KMS-11 (cell line): ENCODE measurements at regions not wholly inside any gene's neighbourhood (a gene's known extent, or its start where the extent isn't known, plus 50 kb on each side); places are given as distances from the start of the nearest gene placed in this dataset.

ENCODE experiments used
- H2AFZ ChIP-seq: fragments of 200-600 bp; sonication (generic); 2 replicates; pipeline ENCODE4 v1.6.1; 2016; ENCODE audit warnings: antibody characterized with exemption, mixed run types, low read depth
- H3K27ac ChIP-seq: fragments of 200-600 bp; sonication (generic); 2 replicates; pipeline ENCODE4 v1.6.1; 2016; ENCODE audit warnings: mild to moderate bottlenecking, mixed run types
- H3K27me3 ChIP-seq: fragments of 200-600 bp; sonication (generic); 2 replicates; pipeline ENCODE4 v1.6.1; 2017; ENCODE audit warnings: mild to moderate bottlenecking, low read depth, mixed run types, moderate library complexity; ENCODE audit not compliant: insufficient read depth
- H3K36me3 ChIP-seq: fragments of 200-600 bp; sonication (generic); 2 replicates; pipeline ENCODE4 v1.6.1; 2017; ENCODE audit warnings: mild to moderate bottlenecking, mixed run types; ENCODE audit not compliant: insufficient read depth
- H3K4me1 ChIP-seq: fragments of 200-600 bp; sonication (generic); 2 replicates; pipeline ENCODE4 v1.6.1; 2016; ENCODE audit warnings: mild to moderate bottlenecking, low read depth, mixed run types; ENCODE audit not compliant: poor library complexity, severe bottlenecking
- H3K4me2 ChIP-seq: fragments of 200-600 bp; sonication (generic); 2 replicates; pipeline ENCODE4 v1.7.0; 2016; ENCODE audit warnings: mild to moderate bottlenecking, mixed run types
- H3K4me3 ChIP-seq: fragments of 200-600 bp; sonication (generic); IDR thresholded peaks from 2 replicates; pipeline ENCODE4 v1.6.1; 2017; ENCODE audit warnings: low read depth, low read length, mixed read lengths; ENCODE audit not compliant: insufficient read depth
- H3K79me2 ChIP-seq: fragments of 200-600 bp; sonication (generic); 2 replicates; pipeline ENCODE4 v1.6.1; 2016; ENCODE audit warnings: low read depth, mixed run types; ENCODE audit not compliant: insufficient read depth
- H3K9ac ChIP-seq: fragments of 200-600 bp; sonication (generic); 2 replicates; pipeline ENCODE4 v1.6.1; 2016; ENCODE audit warnings: mild to moderate bottlenecking, mixed run types
- H4K20me1 ChIP-seq: fragments of 200-600 bp; sonication (generic); 2 replicates; pipeline ENCODE4 v1.6.1; 2016; ENCODE audit warnings: mild to moderate bottlenecking, mixed run types; ENCODE audit not compliant: insufficient read depth
- TF ChIP-seq, protein P1 (sequence below): fragments of 200-600 bp; sonication (generic); conservative IDR thresholded peaks from 2 replicates; pipeline ENCODE4 v1.6.1; 2017; ENCODE audit warnings: low read depth, mild to moderate bottlenecking, antibody characterized with exemption, low read length, moderate library complexity, mixed read lengths

DNA sequence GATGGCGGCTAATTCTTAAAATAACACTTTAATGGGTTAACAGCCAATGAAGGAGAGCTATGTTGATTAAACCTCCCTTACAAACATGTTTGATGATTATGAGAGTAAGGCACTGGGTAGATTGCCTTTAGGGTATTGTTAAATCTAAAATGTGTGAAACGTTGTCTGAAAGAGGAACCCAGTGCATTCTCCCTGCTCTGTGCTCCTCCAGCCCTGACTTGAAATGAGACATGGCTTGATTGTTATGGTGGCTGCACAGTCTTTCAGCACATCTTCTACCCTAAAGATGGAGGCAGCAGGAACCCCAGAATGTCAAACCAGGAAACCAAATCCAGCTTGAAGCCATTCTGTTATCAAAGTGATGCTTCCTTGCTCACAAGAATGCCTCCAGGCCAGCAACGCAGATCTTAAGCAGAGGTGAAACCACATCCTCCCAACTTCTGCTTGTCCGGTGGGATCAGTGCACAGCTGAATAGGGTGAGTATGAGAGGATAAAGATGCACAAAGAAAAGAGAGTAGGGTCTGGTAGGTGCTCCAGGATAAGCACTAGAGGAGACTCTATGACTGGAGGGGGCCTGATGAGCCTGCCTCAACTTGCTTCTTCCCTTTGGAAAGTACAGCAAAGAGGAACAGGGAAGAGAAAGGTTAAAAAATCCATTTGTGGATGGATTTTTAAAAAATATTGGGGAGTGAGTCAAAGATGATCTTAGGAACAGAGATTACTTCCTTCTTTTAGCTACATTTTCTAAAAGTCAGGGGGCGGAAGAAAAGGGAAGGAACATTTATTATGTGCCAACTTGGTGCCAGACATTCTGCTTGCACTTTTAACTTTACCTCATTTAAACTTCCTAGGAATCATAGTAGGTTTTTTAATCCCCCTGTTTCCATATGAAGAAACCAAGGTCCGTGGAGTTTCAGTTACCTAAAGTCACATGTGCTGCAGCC, 523.0 kb downstream of the TXNL1 start:
- no peaks in the 10 kb centered on the region for H3K4me1 ChIP-seq
- TF ChIP-seq, protein P1, sequence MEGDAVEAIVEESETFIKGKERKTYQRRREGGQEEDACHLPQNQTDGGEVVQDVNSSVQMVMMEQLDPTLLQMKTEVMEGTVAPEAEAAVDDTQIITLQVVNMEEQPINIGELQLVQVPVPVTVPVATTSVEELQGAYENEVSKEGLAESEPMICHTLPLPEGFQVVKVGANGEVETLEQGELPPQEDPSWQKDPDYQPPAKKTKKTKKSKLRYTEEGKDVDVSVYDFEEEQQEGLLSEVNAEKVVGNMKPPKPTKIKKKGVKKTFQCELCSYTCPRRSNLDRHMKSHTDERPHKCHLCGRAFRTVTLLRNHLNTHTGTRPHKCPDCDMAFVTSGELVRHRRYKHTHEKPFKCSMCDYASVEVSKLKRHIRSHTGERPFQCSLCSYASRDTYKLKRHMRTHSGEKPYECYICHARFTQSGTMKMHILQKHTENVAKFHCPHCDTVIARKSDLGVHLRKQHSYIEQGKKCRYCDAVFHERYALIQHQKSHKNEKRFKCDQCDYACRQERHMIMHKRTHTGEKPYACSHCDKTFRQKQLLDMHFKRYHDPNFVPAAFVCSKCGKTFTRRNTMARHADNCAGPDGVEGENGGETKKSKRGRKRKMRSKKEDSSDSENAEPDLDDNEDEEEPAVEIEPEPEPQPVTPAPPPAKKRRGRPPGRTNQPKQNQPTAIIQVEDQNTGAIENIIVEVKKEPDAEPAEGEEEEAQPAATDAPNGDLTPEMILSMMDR = no peak
- H3K27me3 ChIP-seq = no peaks in the 10 kb centered on the region
- H3K27ac ChIP-seq = no peak overlapping the region
- H3K9ac ChIP-seq = no peak overlapping the region
- no peaks in the 10 kb centered on the region for H3K36me3 ChIP-seq
- no peak overlapping the region for H3K4me3 ChIP-seq
- H3K79me2 ChIP-seq = no peaks in the 10 kb centered on the region
- no peak overlapping the region for H2AFZ ChIP-seq
- no peaks in the 10 kb centered on the region for H4K20me1 ChIP-seq
- no peak overlapping the region for H3K4me2 ChIP-seq

DNA sequence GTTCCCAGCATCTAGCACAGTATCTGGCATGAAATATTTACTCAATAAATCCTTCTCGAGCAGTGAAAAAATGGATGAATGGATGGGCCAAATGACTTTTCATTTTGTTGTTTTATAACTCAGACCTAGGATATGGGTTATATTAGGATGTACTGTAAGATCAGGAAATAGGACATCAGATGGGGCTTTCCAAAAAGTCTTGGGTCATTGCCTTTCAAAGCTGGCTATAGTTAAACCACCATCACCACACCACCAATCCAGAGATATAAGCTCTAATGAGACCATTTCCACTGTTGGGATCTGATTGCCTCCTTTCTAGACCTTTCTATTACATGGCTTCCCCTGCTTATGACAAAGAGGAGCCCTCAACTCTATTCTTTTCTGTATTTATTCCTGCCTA, 525.0 kb upstream of the TCF4 start:
- Histone ChIP-seq H3K27ac (no peak overlapping the region), H3K4me1 (no peaks in the 10 kb centered on the region), H3K36me3 (no peaks in the 10 kb centered on the region), H3K27me3 (no peaks in the 10 kb centered on the region), H4K20me1 (no peaks in the 10 kb centered on the region), H3K9ac (no peak overlapping the region), H3K4me2 (no peak overlapping the region), H3K79me2 (no peaks in the 10 kb centered on the region), H2AFZ (no peak overlapping the region), H3K4me3 (no peak overlapping the region)
- TF ChIP-seq, protein P1 = no peak

DNA sequence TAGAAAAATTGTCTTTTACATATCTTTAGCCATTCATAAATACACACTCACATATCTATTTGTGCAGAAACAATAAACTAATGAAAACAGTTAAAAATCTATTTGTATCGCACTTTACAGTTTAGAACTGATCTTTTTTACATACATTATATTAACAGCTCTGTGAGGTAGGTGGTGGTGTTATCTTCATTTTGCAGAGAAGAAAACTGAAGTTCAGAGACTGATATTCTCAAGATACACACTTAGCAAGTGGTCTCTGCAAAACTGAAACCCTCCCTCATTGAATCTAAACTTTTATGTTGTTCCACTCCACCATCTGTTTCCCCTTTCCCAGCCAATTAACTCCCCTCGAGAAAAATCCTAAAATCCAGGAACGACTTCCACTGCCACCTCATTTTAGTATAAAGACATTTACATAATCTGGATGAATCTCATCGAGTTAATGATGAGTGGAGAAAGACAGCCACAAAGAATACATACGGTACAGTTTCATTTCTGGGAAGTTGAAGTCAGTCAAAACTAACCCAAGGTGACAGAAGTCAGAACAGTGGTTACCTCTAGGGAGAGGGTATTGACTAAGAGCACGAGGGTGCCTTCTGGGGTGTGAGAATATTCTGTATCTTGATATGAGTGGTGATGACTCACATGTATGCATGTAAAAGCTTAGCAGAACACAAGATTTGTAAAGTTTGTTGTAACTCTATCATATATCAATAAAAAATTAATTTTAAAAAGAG, 524.2 kb upstream of the TCF4 start:
- TF ChIP-seq, protein P1 = no peak
- Histone ChIP-seq H3K4me3 (no peak overlapping the region), H3K4me1 (no peaks in the 10 kb centered on the region), H3K4me2 (no peak overlapping the region), H3K27ac (no peak overlapping the region), H3K79me2 (no peaks in the 10 kb centered on the region), H2AFZ (no peak overlapping the region), H3K27me3 (no peaks in the 10 kb centered on the region), H3K36me3 (no peaks in the 10 kb centered on the region), H4K20me1 (no peaks in the 10 kb centered on the region), H3K9ac (no peak overlapping the region)

DNA sequence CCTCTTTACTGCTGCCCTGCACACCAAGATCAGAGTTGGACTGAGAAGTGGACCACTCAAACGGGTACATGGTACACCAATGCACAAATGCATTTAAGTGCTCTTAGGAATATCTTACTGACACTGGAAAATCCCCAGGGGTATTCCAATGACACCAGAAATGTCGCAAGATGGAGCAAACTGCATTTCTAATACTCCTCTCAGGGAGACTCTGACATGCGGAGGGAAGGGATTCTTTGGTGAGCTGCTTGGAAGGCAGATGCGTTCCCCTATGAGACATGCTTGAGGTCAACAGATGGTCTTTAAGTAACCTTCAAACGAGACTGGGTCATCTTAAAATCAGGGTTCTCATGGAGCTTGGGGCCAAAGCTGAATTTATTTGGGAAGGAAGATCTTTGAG, 521.8 kb upstream of the TCF4 start:
- no peak overlapping the region for H3K9ac ChIP-seq
- H3K4me2 ChIP-seq = no peak overlapping the region
- no peak overlapping the region for H2AFZ ChIP-seq
- H4K20me1 ChIP-seq = no peaks in the 10 kb centered on the region
- H3K4me3 ChIP-seq = no peak overlapping the region
- no peaks in the 10 kb centered on the region for H3K79me2 ChIP-seq
- TF ChIP-seq, protein P1 = no peak
- no peaks in the 10 kb centered on the region for H3K4me1 ChIP-seq
- H3K36me3 ChIP-seq = no peaks in the 10 kb centered on the region
- no peaks in the 10 kb centered on the region for H3K27me3 ChIP-seq
- H3K27ac ChIP-seq = no peak overlapping the region
